HG02970 (cell line): ENCODE measurements at regions not wholly inside any gene's neighbourhood (a gene's known extent, or its start where the extent isn't known, plus 50 kb on each side); places are given as distances from the start of the nearest gene placed in this dataset.

Experiments used
- ATAC-seq: cut with Tn5 transposase; IDR thresholded peaks from one replicate; pipeline ENCODE4 v1.9.1; 2021; ENCODE audit warnings: mild to moderate bottlenecking, moderate library complexity, moderate number of reproducible peaks; ENCODE audit not compliant: unreplicated experiment, low FRiP score

DNA sequence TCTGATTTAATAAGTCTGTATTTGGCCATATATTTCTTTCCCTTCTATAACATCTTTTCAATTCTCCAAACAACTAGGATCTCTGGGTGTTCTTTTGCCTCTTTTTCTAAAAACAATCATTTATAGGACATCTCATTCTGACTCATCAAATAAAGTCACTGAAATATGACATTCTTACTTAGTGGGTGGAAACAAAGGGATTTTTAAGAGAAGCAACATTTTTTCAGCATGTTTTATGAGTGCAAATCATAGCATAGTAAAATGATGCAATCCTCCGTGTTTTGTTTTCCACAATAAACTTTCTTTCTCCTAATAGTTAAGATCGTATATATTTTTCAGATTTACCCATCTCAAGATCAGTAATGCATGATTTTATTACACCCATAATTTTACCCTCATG, 179.8 kb downstream of the SPCS3 start:
- ATAC-seq, result no peak

DNA sequence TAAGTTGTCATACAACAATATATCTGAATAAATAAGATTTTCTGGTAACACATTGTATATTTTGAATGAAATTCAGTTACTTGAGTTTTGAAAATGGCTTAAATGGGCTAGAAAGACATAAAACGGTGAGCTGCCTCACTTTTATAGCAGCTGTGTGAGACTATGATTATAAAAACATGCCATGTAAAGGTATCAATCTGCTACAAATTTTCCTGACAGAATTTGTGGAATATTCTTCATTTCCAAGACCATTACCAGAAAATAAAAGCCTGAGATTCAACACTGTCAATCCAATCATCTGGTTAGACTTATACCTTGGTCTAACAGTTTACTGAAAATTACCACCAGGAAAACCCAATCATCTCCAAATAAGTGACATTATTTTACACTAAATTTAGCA, 181.1 kb downstream of the SPCS3 start:
- no peak for ATAC-seq

DNA sequence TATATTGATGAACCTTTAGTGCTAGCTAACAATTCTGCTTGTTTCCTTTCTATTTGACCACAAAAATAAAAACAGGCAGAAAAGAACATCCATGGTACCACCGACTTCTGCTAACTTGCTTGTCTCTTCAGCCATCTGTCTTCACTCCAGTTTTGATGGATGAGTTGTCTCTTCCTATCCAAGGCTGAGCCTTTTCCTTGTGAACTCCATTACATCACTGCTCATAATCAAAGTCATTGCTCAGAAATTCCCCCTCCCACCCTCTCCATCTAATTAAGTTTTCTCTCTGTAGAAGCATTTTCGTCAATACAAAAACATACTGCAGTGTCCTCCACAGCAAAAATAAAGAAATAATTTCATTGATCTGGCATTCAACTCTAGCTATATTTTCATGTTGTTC, 184.4 kb downstream of the SPCS3 start:
- ATAC-seq, result no peak

DNA sequence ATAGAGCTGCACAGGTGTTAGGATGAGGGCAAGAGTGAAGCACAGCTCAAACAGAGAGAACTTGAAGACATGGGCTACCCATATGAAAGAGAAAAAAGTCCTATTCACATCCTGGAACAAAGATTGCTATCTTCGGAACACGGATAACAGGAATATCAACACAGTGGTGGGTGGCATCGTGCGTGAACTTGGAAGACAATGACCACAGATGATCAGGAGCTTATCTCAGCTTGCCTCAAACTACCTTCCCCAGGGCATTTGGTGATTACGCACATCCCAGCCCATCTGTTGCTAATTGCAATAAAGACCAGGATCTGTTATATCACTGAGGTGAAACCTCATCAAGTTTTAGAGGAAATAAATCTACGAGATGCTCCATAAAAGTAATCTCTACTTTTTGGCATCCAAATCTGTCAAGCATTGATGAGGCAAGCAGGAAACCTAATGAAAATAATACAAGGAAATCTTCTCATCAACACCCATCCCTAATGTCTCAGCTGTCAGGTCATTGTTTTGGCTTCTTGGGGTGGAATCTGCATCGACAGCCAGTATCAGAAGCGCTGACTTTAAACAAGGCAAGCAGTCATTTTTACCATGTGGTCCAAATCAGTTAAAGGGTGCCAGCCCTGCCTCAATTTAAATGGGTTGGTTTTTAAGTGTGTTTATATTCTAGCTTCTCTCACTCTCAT, 188.2 kb downstream of the SPCS3 start:
- ATAC-seq, result no peak

DNA sequence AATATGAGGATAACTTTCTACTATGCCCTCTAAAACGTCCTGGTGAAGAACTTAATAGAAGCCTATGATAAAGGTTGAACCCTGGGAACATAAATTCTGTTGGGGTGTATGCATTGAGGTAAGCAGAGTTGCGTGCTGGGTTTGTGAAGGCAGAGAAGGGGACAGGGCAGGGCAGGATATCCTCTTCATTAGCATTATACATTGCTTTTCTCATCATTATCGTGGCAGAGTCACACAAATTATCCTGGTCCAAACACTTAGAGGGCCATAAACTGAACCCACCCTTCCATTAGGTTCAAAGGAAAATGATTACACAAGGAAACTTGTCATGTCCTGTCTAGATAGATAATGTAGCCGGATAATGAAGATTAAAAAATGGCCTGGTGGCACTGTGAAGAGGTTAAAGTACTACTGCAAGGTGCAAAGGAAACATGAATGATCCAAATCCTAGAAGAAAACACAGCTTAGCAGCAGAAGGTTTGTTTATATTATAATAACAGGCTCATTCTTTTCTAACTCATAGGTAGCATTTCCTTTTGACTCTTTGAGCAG, 189.1 kb downstream of the SPCS3 start:
- ATAC-seq, result no peak

DNA sequence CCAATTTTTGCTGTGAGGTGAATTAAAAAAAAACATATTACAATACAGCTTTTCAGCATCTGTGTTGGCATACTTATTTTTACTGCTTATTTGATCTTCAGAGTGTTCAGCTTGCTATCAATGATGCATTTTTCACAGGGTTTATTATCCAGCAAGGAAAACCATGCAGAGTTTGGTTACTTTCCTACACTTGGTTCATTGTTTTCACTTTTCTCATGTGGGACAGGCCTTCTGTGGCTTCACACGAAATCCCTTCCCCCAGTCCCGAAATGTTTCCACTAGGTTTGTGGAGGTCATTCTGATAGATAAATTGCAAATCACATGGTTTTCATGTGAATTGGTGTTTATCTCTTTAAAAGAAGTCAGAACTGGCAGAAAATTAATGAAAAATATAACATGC, 205.8 kb downstream of the SPCS3 start:
- ATAC-seq, result no peak

DNA sequence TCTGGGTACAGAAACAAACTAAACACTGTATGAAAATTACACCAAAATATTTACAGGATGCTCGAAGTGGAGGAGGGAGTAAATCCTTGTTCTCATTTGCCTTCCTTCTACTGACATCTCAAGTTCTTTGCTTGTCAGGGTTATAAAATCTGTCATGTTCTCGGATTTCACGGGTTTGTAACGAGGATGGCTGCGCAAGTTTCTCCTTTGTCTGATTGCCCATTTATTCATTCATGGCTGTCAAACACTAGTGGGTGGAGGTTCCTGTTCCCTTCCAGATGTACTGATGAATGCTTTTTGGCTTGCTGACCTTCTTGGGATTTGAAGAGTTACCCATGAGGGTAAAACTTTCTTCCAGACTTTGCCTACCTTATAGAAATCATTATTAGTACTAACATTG, 206.9 kb downstream of the SPCS3 start:
- no peak for ATAC-seq

DNA sequence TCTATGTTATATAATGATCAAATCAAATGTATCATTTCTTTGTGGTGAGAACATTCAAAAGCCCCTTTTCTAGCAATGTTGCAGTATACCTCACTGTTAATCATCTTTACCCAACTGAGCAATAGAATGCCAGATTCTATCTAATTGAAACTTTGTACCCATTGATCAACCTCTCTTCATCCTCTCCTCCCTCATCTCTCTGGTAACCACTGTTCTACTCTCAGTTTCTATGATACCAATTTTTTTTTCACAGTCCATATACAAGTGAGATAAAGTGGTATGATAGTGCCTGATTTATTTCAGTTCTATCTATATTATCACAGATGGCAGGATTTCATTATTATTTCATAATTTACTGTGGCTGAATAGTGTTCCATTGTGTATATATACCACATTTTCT, 209.8 kb downstream of the SPCS3 start:
- no peak for ATAC-seq

DNA sequence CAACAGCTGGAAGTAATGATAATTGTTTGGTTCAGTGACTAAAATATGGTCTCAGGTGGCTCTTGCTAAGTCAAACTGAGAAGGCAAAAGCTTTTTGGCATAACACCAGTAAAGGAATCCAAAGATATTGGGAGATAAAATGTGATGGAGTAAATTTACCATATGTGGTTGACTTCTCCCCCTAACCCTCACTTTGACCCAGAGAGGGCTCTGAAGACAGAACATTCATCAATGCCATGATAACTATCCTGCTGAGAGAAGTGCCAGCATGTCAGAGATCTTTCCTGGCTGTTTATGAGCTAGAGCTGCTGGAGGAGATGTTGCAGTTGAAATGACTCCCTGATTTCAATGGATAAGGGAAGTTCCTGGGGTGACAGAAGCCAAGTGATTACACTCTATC, 213.4 kb downstream of the SPCS3 start:
- ATAC-seq, result no peak

DNA sequence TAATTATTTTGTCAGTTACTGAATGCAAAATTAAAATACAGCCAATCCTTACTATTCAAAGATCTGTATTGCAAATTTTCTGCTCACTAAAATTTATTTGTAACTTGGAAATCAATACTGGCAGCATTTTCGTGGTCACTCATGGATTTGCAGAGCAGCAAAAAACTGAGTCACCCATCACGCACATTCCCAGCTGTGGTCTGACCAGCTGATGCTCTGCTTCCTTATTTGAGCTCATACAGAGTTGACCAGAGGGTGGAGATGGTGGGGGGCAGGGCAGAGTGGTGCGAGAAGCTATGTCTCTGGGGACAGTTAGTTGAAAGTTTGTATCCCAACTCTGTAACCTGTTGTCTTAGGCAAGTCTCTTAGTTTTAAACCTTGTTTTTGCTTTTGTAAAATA, 214.8 kb downstream of the SPCS3 start:
- ATAC-seq, result no peak

DNA sequence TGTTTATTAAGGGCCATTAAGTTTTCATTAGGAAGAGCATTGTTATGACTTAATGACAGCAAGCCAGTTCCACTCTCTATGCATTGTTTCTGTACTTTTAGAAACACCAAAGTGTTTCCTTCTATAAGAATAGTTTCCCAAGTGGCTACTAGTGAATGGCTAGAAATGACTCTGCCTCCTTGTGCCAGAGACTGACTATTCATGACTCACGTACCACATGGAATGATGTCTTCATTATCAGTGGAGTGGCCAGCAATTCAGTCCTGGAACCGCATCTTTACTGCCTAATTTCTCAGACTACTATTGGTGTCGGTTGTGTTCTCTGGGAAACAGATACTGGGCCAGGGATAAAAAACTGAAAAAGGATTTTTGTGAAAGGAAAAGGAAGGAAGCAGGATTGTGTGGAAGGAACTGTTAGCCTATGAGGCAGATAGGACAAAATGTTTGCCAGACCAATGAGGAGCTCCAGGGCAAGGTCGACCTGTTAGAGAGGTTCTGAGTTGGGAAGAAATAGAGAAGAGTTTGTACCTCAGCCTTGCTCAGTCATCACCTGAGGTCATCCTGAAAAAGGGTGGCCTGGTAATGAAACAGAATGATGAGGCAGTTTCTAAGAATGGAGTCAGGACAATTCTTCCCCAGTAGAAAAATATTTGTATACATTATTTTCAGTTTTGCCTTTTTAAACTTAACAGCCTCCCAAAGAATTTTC, 218.6 kb downstream of the SPCS3 start:
- no peak for ATAC-seq

DNA sequence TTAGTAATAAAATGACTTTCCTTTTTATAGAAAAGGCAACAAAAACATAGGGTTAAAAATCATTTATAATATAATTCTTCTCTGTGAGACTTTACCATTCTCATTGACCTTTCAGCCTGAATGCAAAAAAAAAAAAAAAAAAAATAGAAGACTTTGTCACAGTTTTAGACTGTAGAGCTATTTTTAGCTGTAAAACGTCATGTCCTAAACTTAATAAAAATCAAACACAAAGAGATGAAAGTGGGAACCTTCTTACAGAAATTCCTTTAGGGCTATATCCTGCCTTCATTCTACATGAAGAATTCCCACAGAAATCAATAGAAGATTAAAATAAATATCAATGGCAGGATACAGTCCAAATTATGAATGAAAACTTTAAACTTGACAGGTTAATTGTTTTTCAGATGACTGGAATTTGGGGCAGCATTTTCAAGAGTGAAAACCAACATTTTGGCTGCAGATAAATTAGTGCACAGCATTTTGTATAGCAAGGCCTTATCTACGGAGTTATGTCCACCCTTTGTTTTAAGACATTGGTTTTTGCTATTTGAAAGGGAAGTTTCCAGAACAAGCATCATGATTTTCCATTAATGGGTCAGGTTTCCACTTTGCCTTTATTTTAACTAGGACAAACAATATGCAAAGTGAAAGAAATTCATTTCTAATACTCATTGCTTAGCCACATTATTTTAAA, 219.5 kb downstream of the SPCS3 start:
- no peak for ATAC-seq

DNA sequence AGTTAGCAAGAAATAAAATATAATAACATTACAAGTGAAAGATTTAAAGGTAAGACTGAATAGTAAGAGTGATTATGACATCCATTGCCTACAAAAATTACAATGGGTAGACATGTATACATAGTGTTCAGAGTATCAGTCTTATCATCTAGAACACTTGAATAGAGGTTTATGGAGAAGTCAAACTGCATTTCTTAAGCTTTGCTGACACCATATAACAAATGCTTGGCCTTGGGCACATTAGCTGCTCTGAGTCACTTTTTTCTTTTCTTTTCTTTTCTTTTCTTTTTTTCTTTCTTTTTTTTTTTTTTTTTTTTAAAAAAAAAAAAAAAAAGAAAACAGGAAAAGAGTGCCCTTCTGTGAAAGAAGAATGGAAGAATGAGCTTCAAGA, 220.0 kb downstream of the SPCS3 start:
- ATAC-seq, result no peak

DNA sequence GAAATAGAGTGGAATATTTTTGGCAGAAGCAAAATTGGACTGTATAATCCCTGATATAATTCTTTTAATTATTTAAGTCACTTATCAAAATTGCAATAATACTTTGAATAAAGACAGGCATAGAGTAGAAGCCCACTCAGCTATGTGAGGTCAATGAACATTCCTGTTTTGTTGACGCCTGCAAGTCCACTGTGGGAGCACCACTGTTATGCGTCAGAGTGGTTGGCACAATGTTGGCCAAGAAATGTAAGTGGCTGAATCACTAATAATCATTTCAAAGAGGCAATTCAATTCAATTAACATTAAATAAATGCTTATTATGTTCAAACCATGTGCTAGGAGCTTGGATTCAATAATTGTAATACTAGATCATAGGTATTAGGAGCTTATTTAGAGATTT, 221.0 kb downstream of the SPCS3 start:
- no peak for ATAC-seq

DNA sequence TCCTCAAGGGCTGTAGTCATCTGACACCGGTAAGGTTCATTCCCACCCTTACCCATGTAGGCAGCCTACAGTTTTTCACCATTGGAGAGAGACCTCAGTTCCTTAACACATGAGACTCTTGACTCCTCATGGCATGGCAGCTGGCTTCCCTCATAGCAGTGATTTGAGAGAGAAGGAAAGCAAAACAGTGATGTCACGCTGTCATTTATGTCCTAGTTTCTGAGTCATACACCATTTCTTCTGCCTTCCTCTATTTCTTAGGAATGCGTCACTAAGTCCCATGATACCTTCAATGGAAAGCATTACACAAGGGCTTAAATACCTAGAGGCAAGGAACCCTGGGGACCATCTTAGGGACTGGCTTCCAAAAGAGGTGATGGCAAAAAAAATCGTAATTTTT, 226.1 kb downstream of the SPCS3 start:
- no peak for ATAC-seq

DNA sequence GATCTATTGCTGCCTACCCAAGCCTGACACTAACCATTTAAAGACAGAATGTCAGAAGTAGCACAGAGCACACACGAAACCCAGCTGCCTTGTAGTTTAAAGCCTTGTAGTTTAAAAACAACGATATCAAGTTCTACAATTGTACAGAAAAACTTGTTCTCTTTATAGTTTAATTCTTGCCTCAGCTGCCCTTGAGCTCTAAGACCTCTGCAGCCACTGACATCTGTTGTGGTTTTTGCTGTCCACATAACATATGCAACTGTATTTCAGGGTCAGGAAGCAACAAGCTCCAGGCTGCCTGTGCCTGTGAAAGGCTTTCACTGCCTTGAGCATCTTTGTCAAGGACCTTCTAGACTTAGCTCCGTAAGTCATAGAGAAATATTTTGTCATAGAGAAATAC, 227.2 kb downstream of the SPCS3 start:
- no peak for ATAC-seq

DNA sequence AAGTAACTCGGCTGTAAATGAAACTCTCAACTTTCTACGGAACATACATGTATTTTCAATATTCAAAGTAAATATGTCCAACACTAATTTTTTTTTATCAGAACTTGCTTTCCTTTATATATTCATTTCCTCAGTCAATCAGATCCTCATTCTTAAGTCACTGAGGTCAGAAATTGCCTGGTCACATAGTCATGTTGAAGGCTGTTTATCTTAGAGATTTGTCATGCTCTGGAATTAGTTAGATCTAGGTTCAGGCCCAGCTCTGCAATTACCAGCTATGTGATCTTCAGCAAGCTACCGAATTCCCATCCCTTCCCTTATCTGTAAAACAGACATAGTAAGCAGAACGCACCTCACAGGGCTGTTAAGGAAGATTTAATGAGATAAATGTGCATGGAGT, 228.8 kb downstream of the SPCS3 start:
- ATAC-seq, result no peak

DNA sequence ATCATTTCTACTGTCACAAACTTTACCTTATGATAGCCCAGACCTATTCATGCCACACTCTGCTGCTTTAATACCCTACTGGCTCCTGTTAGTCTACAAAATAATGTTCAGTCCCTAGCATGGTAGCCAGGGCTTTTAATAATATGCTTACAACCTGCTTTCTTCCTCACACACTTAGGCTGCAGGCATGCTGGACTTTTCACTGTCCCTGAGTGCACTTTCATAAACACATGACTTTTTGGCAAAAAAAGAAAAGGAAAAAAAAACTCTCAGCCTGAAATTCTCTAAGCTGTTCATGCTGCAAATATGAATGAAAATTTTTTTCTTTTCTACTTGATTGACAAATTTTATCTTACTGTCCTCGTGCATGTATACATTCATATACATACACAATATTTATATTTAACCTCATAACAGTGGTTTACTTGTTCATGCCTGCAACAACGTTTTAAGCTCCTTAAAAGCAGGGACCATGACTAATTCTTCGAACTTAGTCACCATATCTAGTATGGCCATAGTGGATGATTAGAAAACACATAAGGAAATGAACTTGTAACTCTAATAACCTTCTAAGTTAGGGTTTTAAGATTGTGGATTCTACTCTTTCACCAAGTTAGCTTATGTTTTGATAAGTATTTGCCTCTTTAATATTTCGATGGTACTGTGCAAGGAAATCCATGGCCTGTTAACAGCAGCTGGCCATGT, 229.5 kb downstream of the SPCS3 start:
- no peak for ATAC-seq

DNA sequence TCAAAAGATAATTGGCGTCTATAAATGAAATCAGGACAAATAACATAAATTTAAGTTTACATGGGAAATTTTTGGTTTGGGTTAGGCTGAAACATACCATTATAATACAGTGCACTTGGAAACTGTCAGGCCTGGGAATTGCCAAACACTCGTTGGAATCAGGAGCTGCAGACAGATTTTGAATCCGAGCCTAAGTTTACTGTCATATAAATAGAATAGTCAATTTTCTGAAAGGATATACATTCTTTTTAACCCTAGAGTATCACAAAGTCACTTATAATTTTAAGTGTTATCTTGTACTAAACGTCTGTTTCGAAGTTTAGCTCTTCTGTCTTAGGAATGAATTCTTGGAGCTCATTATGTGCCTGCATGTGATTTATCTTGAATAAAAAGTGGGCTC, 234.1 kb downstream of the VEGFC start:
- no peak for ATAC-seq

DNA sequence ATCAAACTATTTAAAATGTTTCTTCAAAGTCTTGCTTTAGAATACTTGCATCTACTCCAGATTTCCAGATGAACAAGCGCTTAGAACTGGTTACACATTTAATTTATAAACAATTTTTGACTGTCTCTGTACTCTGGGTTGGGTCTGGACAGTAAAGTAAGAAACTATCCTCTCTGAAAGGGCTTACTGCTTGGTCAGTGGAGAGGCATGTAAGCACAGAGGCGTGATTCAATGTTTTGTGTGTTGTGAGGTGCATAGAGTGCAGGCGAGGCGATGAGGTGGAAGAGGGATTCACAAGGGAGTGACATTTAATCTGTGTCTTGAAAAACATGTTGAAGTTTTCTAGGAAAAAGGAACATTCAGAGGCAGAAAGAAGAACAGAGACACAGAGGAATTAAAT, 231.4 kb downstream of the VEGFC start:
- ATAC-seq, result no peak

DNA sequence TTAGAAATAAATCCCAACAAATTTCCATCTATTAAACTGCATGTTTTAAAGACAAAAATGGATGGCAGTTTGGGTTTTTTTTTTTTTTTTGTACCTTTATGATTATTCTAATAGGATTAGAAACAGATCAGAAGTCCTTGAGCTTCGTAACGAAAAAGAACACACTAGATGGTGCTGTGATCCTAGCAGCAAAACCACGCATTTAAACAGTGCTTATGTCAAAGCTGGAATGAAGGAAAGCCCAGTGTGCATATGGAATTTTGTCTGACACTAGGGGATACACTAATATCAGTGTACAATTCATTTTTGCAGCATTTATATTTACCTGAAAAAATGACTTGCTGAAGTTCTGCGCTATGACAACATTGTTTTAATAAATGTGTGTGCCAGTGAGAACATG, 229.1 kb downstream of the VEGFC start:
- no peak for ATAC-seq
